H9 (cell line): ENCODE measurements at regions not wholly inside any gene's neighbourhood (a gene's known extent, or its start where the extent isn't known, plus 50 kb on each side); places are given as distances from the start of the nearest gene placed in this dataset.

Source experiments
- DNase-seq: peaks from one replicate; pipeline ENCODE4 v3.0.0-alpha.2; 2017
- H2AFZ ChIP-seq: one replicate; pipeline ENCODE4 v1.6.1; 2013; ENCODE audit warnings: mild to moderate bottlenecking, low read length, control low read depth, moderate library complexity
- H2AK5ac ChIP-seq: 2 replicates; pipeline ENCODE4 v1.6.1; 2013; ENCODE audit warnings: low read length, control low read depth, mixed read lengths; ENCODE audit not compliant: insufficient read length
- H2BK120ac ChIP-seq: one replicate; pipeline ENCODE4 v1.6.1; 2013; ENCODE audit warnings: low read depth, mild to moderate bottlenecking, low read length, control low read depth, inconsistent platforms; ENCODE audit not compliant: poor library complexity, severe bottlenecking
- H2BK12ac ChIP-seq: 2 replicates; pipeline ENCODE4 v1.6.1; 2013; ENCODE audit warnings: low read length, control low read depth, mixed read lengths, low read depth; ENCODE audit not compliant: insufficient read length
- H2BK15ac ChIP-seq: 2 replicates; pipeline ENCODE4 v1.6.1; 2013; ENCODE audit warnings: low read depth, low read length, control low read depth
- H2BK20ac ChIP-seq: one replicate; pipeline ENCODE4 v1.6.1; 2013; ENCODE audit warnings: low read depth, mild to moderate bottlenecking, low read length, control low read depth, inconsistent platforms; ENCODE audit not compliant: poor library complexity, severe bottlenecking
- H2BK5ac ChIP-seq: 2 replicates; pipeline ENCODE4 v1.6.1; 2013; ENCODE audit warnings: low read length, control low read depth, mixed read lengths; ENCODE audit not compliant: insufficient read length
- H3K14ac ChIP-seq: 2 replicates; pipeline ENCODE4 v1.6.1; 2013; ENCODE audit warnings: low read length, control low read depth; ENCODE audit not compliant: insufficient read depth
- H3K18ac ChIP-seq: 2 replicates; pipeline ENCODE4 v1.6.1; 2013; ENCODE audit warnings: low read depth, mild to moderate bottlenecking, mixed read lengths, low read length, control low read depth; ENCODE audit not compliant: insufficient read length
- H3K23ac ChIP-seq: 2 replicates; pipeline ENCODE4 v1.6.1; 2013; ENCODE audit warnings: low read length, control low read depth, mixed read lengths, low read depth; ENCODE audit not compliant: insufficient read length
- H3K23me2 ChIP-seq: 2 replicates; pipeline ENCODE4 v1.6.1; 2013; ENCODE audit warnings: low read depth, mild to moderate bottlenecking, mixed read lengths, low read length, control low read depth; ENCODE audit not compliant: insufficient read length, poor library complexity, severe bottlenecking
- H3K27ac ChIP-seq: 2 replicates; pipeline ENCODE4 v1.5.1; 2013; ENCODE audit warnings: low read length, control low read depth, mixed read lengths, low read depth; ENCODE audit not compliant: insufficient read length
- H3K27me3 ChIP-seq: 2 replicates; pipeline ENCODE4 v1.6.1; 2013; ENCODE audit warnings: low read length, control low read depth, inconsistent platforms; ENCODE audit not compliant: insufficient read depth
- H3K4ac ChIP-seq: 2 replicates; pipeline ENCODE4 v1.6.1; 2013; ENCODE audit warnings: low read depth, mild to moderate bottlenecking, control low read depth, inconsistent platforms, low read length, moderate library complexity
- H3K4me1 ChIP-seq: 2 replicates; pipeline ENCODE4 v1.6.1; 2013; ENCODE audit warnings: low read length, control low read depth, inconsistent platforms; ENCODE audit not compliant: insufficient read depth
- H3K4me2 ChIP-seq: 2 replicates; pipeline ENCODE4 v1.6.1; 2013; ENCODE audit warnings: low read length, control low read depth, mixed read lengths; ENCODE audit not compliant: insufficient read length, insufficient read depth
- H3K56ac ChIP-seq: 2 replicates; pipeline ENCODE4 v1.6.1; 2013; ENCODE audit warnings: low read depth, mild to moderate bottlenecking, mixed read lengths, low read length, control low read depth; ENCODE audit not compliant: insufficient read length
- H3K79me1 ChIP-seq: 2 replicates; pipeline ENCODE4 v1.6.1; 2013; ENCODE audit warnings: low read depth, mild to moderate bottlenecking, moderate library complexity, low read length, control low read depth, inconsistent platforms; ENCODE audit not compliant: insufficient read depth, poor library complexity, severe bottlenecking
- H3K79me2 ChIP-seq: 2 replicates; pipeline ENCODE4 v1.6.1; 2013; ENCODE audit warnings: low read length, control low read depth, inconsistent platforms; ENCODE audit not compliant: insufficient read depth
- H3K9ac ChIP-seq: 2 replicates; pipeline ENCODE4 v1.6.1; 2013; ENCODE audit warnings: low read length, control low read depth, mixed read lengths; ENCODE audit not compliant: insufficient read length; ENCODE audit errors: extremely low read depth
- H3K9me3 ChIP-seq: one replicate; pipeline ENCODE4 v1.6.1; 2013; ENCODE audit warnings: low read depth, low read length, inconsistent platforms; ENCODE audit not compliant: control insufficient read depth
- H3T11ph ChIP-seq: one replicate; pipeline ENCODE4 v1.6.1; 2013; ENCODE audit warnings: mild to moderate bottlenecking, low read length, control low read depth, inconsistent platforms
- H4K20me1 ChIP-seq: one replicate; pipeline ENCODE4 v1.6.1; 2013; ENCODE audit not compliant: control insufficient read depth, insufficient read length, insufficient read depth
- H4K5ac ChIP-seq: 2 replicates; pipeline ENCODE4 v1.6.1; 2013; ENCODE audit warnings: low read depth, mild to moderate bottlenecking, mixed read lengths, low read length, control low read depth; ENCODE audit not compliant: insufficient read length
- H4K8ac ChIP-seq: replicated peaks from 2 replicates; pipeline ENCODE4 v1.6.1; 2013; ENCODE audit warnings: low read length, control low read depth, mixed read lengths, low read depth; ENCODE audit not compliant: insufficient read length
- H4K91ac ChIP-seq: 2 replicates; pipeline ENCODE4 v1.6.1; 2013; ENCODE audit warnings: low read depth, mild to moderate bottlenecking, moderate library complexity, mixed read lengths, low read length, control low read depth; ENCODE audit not compliant: insufficient read length
- H3K27ac Mint-ChIP-seq, 3 experiments: 2 replicates in 2 of 3; 3 replicates in 1 of 3; pipeline ENCODE4 v1.8.0; 2020 to 2021; ENCODE audit warnings: mixed read lengths in 3 of 3, mild to moderate bottlenecking in 1 of 3, moderate library complexity in 1 of 3
- H3K27me3 Mint-ChIP-seq: 2 replicates; pipeline ENCODE4 v1.8.0; 2021; ENCODE audit warnings: low read depth, mild to moderate bottlenecking, moderate library complexity, mixed read lengths
- H3K36me3 Mint-ChIP-seq, 3 experiments: 2 replicates in 2 of 3; 3 replicates in 1 of 3; pipeline ENCODE4 v1.8.0; 2020 to 2021; ENCODE audit warnings: low read depth in 3 of 3, mixed read lengths in 3 of 3; ENCODE audit not compliant: insufficient read depth in 1 of 3
- H3K4me1 Mint-ChIP-seq, 2 experiments: 2 replicates each; pipeline ENCODE4 v1.8.0; 2020; ENCODE audit warnings: mixed read lengths in 2 of 2
- H3K4me3 Mint-ChIP-seq, 2 experiments: 2 replicates in 1 of 2; 3 replicates in 1 of 2; pipeline ENCODE4 v1.8.0; 2020 to 2021; ENCODE audit warnings: mild to moderate bottlenecking in 2 of 2, mixed read lengths in 2 of 2, moderate library complexity in 1 of 2
- H3K9me3 Mint-ChIP-seq, 2 experiments: 2 replicates in 1 of 2; 3 replicates in 1 of 2; pipeline ENCODE4 v1.8.0; 2020; ENCODE audit warnings: mild to moderate bottlenecking in 2 of 2, mixed read lengths in 2 of 2, moderate library complexity in 1 of 2
- WGBS: extraction: QIAGEN DNeasy Blood & Tissue Kit; methylation state at CpG from one replicate; pipeline ENCODE4 v1.1.7; 2013; ENCODE audit warnings: missing lambda C conversion rate, low lambda C conversion rate, mixed read lengths; ENCODE audit not compliant: insufficient read length; ENCODE audit errors: extremely low coverage; 5-methylcytosine and 5-hydroxymethylcytosine counted together
- TF ChIP-seq, protein P1 (sequence below): fragments of 200-600 bp; sonication (generic); conservative IDR thresholded peaks from 3 replicates; pipeline ENCODE4 v1.8.0; 2021; ENCODE audit warnings: antibody characterized with exemption, mild to moderate bottlenecking

DNA sequence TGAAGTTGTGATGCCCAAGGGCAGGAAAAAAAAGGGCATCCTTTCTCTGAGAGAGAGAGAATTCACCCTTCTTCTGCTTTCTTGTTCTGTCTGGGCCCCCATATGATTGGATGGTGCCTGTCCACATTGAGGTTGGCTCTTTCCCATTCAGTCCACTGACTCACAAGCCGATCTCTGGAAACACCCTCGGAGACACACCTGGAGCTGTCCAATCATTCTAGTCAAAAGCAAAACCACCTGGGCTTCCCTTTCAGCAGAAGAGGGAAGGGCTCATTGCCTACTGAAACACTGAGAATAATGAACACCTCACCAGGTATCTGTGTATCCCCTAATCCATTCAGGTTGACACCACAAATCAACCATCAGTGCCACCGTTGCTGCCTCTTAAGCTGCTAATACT is 103.7 kb upstream of the GNG12 start:
- H2BK15ac ChIP-seq: no peak overlapping the region
- H3K27me3 ChIP-seq: no peaks in the 10 kb centered on the region
- no peak overlapping the region for H3K18ac ChIP-seq
- no peaks in the 10 kb centered on the region for H3K79me2 ChIP-seq
- H3K4ac ChIP-seq: no peak overlapping the region
- H3K27ac ChIP-seq: no peak overlapping the region
- no peak overlapping the region for H3K56ac ChIP-seq
- H3K14ac ChIP-seq: no peak overlapping the region
- H2BK12ac ChIP-seq: no peak overlapping the region
- no peak overlapping the region for H4K5ac ChIP-seq
- H2BK20ac ChIP-seq: no peak overlapping the region
- no peak overlapping the region for H3K4me2 ChIP-seq
- no peaks in the 10 kb centered on the region for H3K23me2 ChIP-seq
- Mint-ChIP-seq H3K4me1 (peaks cover 9% of the 10 kb centered on the region in 2 experiments), H3K9me3 (no peaks in the 10 kb centered on the region; a peak in 1 of 5 replicates), H3K27me3 (no peaks in the 10 kb centered on the region), H3K27ac (no peak overlapping the region), H3K36me3 (no peaks in the 10 kb centered on the region), H3K4me3 (no peak overlapping the region)
- no peak overlapping the region for H2AK5ac ChIP-seq
- WGBS: no CpG with 5 or more reads among the region's 3 CpGs
- TF ChIP-seq, protein P1, sequence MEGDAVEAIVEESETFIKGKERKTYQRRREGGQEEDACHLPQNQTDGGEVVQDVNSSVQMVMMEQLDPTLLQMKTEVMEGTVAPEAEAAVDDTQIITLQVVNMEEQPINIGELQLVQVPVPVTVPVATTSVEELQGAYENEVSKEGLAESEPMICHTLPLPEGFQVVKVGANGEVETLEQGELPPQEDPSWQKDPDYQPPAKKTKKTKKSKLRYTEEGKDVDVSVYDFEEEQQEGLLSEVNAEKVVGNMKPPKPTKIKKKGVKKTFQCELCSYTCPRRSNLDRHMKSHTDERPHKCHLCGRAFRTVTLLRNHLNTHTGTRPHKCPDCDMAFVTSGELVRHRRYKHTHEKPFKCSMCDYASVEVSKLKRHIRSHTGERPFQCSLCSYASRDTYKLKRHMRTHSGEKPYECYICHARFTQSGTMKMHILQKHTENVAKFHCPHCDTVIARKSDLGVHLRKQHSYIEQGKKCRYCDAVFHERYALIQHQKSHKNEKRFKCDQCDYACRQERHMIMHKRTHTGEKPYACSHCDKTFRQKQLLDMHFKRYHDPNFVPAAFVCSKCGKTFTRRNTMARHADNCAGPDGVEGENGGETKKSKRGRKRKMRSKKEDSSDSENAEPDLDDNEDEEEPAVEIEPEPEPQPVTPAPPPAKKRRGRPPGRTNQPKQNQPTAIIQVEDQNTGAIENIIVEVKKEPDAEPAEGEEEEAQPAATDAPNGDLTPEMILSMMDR: no peak
- H2BK5ac ChIP-seq: no peak overlapping the region
- no peak overlapping the region for H4K91ac ChIP-seq
- no peak overlapping the region for H2BK120ac ChIP-seq
- H3K79me1 ChIP-seq: no peaks in the 10 kb centered on the region
- H3K9me3 ChIP-seq: no peaks in the 10 kb centered on the region
- no peak overlapping the region for H3T11ph ChIP-seq
- H2AFZ ChIP-seq: no peak overlapping the region
- H4K8ac ChIP-seq: no peak overlapping the region
- DNase-seq: no peak
- no peaks in the 10 kb centered on the region for H4K20me1 ChIP-seq
- no peaks in the 10 kb centered on the region for H3K4me1 ChIP-seq
- H3K9ac ChIP-seq: no peak overlapping the region
- H3K23ac ChIP-seq: no peak overlapping the region
